22Rv1 (cell line): ENCODE measurements at regions not wholly inside any gene's neighbourhood (a gene's known extent, or its start where the extent isn't known, plus 50 kb on each side); places are given as distances from the start of the nearest gene placed in this dataset.

ENCODE experiments used
- CTCF ChIP-seq: fragments of 450-650 bp; IDR thresholded peaks from 2 replicates; pipeline ENCODE4 v1.5.1; 2017; ENCODE audit warnings: mild to moderate bottlenecking
- ZFX ChIP-seq: fragments of 450-650 bp; IDR thresholded peaks from 2 replicates; pipeline ENCODE4 v1.6.1; 2017; ENCODE audit warnings: antibody characterized with exemption, borderline replicate concordance

- TF ChIP-seq CTCF (peak; percentile 56), ZFX (no peak)
Measured at GRCh38 chr14:22221508-22221907, 367.5 kb downstream of the DAD1 start.
